ENCODE measurements at regions not wholly inside any gene's neighbourhood (a gene's known extent, or its start where the extent isn't known, plus 50 kb on each side); places are given as distances from the start of the nearest gene placed in this dataset.

GRCh38 chr6:1516742-1517520, 92.8 kb upstream of the FOXC1 start:
- no peak for DNase-seq

- no peak for DNase-seq
Observed at GRCh38 chr6:1518855-1519254, 90.9 kb upstream of the FOXC1 start.

GRCh38 chr6:1519597-1519996, 90.1 kb upstream of the FOXC1 start:
- DNase-seq = no peak

GRCh38 chr6:1522779-1523178, 86.9 kb upstream of the FOXC1 start:
- no peak for DNase-seq

- peak; percentile 53 to 81 (median 64) for DNase-seq
Observed at GRCh38 chr6:1524040-1524480, 85.7 kb upstream of the FOXC1 start.

- DNase-seq = no peak
Observed at GRCh38 chr6:1525364-1526038, 84.2 kb upstream of the FOXC1 start.

- DNase-seq = no peak
Observed at GRCh38 chr6:1526398-1527072, 83.2 kb upstream of the FOXC1 start.

- DNase-seq = peak in 1 of 5 experiments; percentile 83
Observed at GRCh38 chr6:1527073-1527457, 82.7 kb upstream of the FOXC1 start.

- DNase-seq = peak in 3 of 5 experiments; percentile 6 to 70 (median 29)
Observed at GRCh38 chr6:1535295-1535694, 74.4 kb upstream of the FOXC1 start.

- DNase-seq = peak in 1 of 5 experiments; percentile 25
Observed at GRCh38 chr6:1536526-1537429, 72.9 kb upstream of the FOXC1 start.

- no peak for DNase-seq
Observed at GRCh38 chr6:1538369-1538768, 71.3 kb upstream of the FOXC1 start.

- no peak for DNase-seq
Observed at GRCh38 chr6:1538810-1539478, 70.8 kb upstream of the FOXC1 start.

GRCh38 chr6:1540864-1541521, 68.7 kb upstream of the FOXC1 start:
- DNase-seq = no peak

GRCh38 chr6:1542335-1542734, 67.4 kb upstream of the FOXC1 start:
- no peak for DNase-seq

GRCh38 chr6:1542764-1543163, 67.0 kb upstream of the FOXC1 start:
- DNase-seq = no peak

GRCh38 chr6:1544000-1544399, 65.7 kb upstream of the FOXC1 start:
- no peak for DNase-seq

- DNase-seq = no peak
Observed at GRCh38 chr6:1544603-1545002, 65.1 kb upstream of the FOXC1 start.

GRCh38 chr6:1545654-1546053, 64.1 kb upstream of the FOXC1 start:
- no peak for DNase-seq

GRCh38 chr6:1547785-1548184, 61.9 kb upstream of the FOXC1 start:
- DNase-seq = no peak

GRCh38 chr6:1551249-1551648, 58.5 kb upstream of the FOXC1 start:
- DNase-seq = no peak

- DNase-seq = peak in 2 of 5 experiments; percentile 6 to 67
Observed at GRCh38 chr6:1552296-1552761, 57.4 kb upstream of the FOXC1 start.

Data from T-helper 2 cell (primary cell).